NCI-H446 treated with DMSO at 0.1 percent for 48 hours (cell line): ENCODE measurements at regions not wholly inside any gene's neighbourhood (a gene's known extent, or its start where the extent isn't known, plus 50 kb on each side); places are given as distances from the start of the nearest gene placed in this dataset.

Experiments used
- DNase-seq: peaks from one replicate; lab custom pipeline; 2025; lab: John Stamatoyannopoulos, UW

DNA sequence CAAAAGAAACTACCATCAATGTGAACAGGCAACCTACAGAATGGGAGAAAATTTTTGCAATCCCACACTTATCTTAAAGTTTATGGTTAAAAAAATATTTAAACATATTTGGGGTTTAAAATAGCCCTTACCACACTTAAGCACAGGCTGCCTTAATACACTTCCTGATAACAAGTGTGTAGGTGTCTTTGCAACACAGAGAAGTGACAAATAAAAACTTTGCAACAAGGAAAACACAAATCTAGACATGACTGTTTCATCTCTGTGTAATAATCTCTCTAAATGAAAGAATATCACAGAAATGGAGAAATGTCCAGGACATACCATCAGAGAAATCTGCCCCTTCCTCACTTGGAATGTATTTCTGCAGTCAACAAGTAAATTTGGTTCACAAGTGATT, 464.1 kb upstream of the ARHGEF26 start:
- no peak for DNase-seq

DNA sequence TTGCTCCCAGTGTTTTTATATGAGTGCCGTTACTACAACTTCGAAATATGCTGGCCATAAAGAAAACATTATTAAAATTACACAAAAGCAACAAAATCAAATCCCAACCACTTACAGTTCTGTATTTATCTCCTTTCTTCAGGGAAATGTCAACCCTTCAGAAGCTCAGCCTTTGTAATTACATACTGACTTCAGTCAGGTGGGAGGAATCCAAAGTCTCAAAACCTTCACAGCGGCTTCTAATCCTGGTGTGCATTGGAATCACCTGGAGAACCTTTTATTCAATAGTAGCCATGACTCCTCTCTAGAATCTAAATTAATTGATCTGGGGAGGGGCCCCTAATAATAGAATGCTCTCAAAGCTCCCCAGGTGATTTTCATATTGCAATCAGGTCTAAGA, 463.7 kb upstream of the ARHGEF26 start:
- DNase-seq: no peak

DNA sequence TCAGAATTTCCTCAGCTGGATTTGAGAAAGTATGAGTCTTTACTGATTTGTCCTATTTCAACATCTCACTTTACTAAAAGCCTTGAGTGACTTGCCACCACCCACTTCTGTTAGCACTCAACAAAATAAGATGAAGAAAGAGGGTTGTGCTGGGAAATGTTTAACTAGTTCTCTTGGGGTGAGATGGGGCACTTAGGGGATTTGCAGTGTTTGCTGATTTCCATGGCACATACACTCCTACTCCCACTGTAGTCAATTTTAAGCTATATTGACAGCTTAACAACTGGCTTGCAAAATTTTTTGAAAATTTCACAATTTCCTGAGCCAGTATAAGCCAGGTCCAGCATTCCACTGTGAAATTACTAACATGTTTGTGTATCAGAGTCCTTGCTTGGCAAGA, 463.1 kb upstream of the ARHGEF26 start:
- no peak for DNase-seq

DNA sequence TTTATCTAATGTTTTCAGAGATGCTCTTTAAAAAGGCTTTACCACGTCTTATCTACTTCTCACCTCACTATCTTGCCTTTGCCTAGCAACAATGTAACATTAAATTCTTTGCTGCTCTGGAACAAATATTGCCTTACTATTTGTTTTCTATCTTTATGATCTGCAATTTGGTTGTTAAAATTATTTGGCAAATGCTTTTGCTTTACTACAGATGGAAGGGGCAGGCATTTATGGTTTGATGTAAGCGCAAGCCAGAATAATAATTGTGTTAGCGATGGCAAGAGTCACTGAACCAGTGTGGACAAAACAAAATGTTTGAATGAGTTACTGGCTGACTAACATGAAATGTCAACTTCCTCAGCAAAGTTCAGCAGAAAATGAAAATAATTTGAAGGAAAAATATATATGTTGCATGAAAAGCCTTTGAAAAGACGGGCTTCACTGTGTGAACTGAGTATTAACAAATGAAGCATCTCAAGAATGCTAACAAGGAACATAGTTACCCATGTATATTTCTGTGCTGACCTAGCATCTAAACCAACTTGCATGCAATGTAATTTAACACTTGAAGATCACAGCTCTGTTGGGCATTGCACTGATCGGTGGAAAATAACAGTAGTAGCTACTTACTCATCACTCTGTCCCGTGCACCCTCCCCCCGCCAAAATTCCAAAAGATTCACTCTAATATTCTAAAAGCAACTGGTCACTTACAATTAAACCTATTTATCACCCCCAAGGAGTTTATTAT, 454.0 kb upstream of the ARHGEF26 start:
- DNase-seq: no peak

DNA sequence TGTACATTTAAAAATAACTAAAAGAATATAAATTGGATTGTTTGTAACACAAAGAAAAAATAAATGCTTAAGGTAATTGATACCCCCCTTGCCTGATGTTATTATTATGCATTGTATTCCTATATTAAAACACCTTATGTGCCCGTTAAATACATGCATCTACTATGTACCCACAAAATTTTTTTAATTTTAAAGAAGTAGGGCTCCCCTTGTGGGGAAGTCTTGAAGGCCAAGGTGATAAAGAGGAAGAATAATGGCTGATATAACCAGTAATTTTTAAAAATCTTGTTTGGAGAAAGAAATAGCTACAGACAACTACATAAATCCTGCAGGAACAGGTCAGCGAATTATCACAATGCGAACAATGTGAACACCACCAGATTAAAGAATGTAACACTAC, 451.7 kb upstream of the ARHGEF26 start:
- DNase-seq: no peak

DNA sequence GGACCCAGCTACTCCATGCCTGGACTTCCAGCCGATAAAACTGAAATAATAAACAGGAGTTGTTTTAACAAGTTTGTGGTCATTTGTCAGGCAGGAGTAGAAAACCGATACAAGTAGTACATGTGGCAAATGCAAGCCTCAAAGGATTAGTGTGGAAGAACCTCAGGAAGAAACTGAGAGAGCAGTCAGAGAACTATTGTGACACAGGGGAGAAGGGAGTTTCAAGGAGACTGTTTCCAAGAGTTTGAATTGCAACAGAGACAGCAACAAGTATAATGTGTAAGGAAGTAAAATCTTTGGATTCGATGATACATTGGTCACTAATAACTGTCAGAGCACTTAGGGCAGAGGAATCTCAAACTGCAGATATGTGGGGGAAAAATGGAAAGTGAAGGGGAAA, 450.6 kb upstream of the ARHGEF26 start:
- no peak for DNase-seq

DNA sequence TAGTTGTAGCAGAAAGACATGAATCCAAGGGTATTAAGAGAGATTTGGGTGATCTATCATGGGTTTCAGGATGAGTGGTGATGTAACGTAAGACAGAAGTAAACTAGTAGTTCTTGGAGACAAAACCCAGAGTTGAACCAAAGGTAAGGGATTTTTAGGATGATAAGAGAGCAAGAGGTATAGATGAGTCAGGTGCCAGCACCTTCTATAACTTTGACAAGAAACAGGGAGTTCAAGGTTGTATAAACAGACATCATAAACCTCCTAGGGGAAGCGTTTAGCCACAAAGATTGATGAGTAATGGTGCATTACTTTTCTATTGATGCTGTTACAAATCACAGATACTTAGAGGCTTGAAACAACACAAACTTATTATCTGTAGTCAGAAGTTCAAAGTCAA, 447.3 kb upstream of the ARHGEF26 start:
- no peak for DNase-seq

DNA sequence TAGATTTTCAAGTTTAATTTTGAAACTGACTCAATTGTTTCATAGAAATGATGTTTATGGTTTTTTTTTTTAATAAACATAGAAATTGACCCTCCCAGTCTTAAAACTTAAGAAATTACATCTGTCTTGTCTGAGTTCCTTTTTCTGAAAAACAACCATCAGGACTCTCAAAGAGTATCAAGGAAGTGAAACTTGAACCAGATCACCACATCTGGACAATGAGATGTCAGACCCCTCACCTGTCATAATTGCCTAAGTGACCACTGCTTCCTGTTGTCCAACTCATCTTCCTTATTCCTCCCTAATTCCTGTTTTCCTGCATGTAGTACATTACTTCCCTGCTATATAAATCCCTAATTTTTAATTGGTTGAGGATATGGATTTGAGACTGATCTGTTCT, 441.5 kb upstream of the ARHGEF26 start:
- no peak for DNase-seq

DNA sequence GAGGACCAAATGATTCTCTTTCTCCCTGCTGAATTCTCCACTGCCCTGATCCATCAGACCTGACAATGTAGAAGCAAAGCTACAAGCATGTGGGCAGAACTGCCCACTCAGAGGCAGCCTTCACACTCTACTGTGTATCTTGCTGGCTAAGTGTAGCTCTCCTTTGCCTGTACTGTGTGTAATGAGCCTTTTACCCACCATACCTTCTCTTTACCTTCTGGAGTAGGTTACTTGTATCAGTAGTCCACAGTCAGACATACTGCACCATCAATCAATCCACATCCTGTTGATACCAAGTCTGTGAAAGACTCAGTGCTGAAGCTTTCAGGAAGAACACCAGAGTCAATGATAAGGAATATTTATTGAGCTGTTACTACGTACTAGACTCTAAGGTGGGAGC, 440.7 kb upstream of the ARHGEF26 start:
- DNase-seq: no peak

DNA sequence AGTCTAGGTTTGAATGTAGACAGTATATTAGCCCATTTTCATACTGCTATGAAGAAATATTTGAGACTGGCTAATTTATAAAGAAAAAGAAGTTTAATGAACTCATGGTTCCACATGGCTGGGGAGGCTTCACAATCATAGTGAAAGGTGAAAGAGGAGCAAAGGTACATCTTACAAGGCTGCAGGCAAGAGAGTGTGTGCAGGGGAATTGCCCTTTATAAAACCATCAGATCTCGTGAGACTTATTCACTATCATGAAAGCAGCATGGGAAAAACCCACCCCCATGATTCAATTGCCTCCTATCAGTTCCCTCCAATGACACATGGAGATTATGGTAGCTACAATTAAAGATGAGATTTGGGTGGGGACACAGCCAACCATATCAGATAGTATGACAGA, 440.1 kb upstream of the ARHGEF26 start:
- DNase-seq: no peak

DNA sequence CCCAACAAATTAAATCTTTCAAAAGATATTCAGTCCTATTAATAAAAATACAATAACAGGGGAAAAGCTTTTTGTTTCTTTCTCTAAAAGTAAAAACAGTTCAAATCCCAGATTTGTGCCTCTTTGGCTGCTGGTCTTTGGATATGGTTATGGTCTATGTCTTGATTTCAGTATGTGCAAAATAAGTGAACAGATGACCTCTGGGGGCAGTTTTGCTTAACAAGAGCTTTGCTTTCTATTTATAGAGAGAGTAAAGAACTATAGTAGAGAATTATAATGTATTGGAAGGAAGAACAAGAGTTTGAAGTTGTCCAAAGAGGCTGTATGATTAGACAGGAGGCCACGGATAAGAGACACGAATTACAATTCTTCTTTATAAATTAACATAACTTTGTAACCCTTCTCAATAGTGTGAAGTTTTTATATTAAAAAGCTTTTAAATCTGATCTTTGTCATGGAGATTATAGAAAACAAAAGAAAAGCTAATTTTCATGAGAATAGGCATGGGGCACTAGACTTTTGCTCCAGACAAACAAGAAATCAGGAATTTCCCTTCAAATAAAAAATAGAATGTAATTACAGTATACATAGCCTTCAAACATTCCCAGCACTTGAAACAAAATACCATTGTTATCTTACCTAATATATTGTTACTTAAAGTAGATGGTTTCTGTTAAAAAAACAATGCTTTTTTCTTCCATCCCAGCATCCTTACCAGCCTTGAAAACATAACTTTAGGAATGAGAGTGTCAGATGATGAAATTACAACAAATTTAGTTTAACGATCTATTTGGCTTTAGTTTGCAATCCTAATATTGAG, 432.7 kb upstream of the ARHGEF26 start:
- no peak for DNase-seq

DNA sequence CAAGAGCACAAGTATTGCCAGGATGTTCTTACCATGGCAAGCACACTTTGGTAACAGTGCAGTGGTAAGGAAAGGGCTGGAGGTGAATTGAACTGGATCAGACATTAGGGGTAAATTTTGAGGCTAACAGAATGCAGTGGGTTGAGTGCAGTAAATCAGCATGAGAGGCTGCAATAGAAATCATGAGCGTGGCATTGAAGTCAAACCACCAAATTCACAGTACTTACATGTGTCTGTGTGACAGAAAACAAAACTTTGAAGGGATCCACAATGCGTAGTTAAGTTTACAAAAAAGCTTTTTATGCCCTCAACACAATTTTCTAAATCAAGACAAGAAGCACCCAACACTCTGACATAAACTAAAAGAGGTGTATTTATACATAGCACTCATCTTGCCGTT, 428.0 kb upstream of the ARHGEF26 start:
- no peak for DNase-seq

DNA sequence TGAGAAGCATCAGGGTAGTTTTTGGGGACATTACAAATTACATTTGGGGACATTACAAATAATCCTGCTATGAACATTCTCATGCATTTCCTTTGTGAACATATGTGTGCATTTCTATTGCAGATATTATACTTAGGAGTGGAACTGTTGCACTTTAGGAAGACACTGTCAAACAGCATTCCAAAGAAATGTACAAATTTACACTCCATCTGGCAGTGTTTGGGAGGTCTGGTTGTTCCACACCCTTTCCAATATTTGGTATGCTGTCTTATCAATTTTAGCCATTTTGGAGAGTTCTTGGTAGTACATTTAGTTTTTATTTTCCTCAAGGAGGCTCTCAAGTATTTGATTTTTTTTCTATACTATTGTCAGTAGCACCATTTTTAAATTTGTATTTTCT, 419.1 kb upstream of the ARHGEF26 start:
- no peak for DNase-seq

DNA sequence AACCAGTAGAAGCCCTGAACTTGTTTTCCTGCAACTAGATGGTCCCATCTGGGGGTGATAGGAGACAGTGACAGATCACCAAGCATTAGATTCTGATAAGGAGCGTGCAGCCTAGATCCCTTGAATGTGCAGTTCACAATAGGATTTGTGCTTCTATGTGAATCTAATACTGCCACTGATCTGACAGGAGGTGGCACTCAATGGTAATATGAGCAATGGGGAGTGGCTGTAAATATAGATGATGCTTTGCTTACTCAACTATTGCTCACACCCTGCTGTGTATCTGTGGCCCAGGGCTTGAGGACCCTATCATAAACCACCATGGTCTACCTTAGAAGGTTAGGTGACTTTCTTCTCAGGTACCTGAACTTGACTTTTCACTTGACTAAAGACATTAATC, 417.1 kb upstream of the ARHGEF26 start:
- no peak for DNase-seq

DNA sequence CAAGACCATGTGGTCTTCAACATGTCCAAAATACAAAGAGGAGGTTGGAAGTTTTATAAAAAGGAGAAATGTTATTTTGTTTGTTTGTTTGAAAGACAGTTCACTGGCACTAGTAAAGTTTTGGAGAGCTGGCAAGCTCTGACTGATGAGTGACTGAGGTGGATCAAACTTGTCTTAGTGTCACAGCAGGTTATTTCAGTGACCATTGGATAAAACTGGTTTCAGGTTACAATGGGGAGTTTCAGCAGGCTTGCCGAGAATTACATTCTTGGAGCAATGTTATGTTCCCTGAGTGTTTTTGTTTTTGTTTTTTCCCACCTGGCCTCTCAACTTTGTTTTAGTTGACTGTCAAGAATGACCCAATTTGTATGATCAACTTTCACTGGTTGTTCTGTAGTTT, 414.5 kb upstream of the ARHGEF26 start:
- DNase-seq: no peak

DNA sequence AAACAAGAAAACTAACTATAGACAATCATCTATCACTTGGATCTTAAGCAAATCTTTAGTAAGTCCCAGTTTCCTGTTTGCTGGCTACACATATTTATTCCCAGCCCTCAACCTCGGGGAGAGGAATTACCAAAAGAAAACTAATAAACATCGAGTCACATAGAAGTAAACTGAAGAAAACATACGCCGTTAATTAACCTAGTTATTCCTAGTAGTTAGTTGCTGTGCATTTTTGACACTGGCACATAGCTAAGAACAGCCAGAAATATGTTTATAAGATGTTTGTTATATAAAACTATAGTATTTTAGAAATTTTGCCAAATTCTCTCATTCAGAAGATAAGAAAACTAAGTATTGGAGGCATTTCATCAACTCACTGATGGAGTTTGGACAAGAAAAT, 407.2 kb upstream of the ARHGEF26 start:
- no peak for DNase-seq

DNA sequence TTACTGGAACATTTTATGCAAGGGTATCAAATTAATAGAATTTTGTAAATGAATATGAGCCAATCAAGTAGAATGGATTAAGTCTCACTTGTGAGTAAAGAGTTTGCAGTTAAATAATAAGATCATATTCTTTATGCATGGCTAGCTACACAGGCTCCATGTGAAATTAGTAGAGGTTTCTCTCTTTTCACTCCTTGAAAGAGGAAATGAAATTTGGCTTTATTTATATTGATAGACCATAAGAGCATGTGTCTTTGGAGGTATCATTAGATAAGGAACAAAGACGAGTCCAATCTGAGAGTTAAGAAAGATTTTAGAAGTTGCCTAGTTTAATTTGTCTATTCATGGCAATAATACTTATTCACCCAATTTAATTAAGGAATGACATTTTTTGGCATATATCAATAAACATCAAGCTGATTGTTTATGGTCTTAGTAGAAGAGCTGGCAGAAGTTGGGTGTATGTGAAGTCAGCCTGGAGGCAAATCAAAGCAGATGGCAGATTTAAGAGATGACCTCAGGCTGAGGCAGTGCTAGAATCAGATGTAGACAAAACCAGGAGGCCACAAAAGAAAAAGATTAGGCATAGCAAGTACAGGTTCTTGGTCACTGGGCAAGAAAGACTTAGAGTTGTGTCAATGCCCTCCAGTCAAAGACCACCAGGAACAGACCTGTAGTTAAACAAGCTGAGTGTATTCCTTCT, 406.5 kb upstream of the ARHGEF26 start:
- DNase-seq: no peak

DNA sequence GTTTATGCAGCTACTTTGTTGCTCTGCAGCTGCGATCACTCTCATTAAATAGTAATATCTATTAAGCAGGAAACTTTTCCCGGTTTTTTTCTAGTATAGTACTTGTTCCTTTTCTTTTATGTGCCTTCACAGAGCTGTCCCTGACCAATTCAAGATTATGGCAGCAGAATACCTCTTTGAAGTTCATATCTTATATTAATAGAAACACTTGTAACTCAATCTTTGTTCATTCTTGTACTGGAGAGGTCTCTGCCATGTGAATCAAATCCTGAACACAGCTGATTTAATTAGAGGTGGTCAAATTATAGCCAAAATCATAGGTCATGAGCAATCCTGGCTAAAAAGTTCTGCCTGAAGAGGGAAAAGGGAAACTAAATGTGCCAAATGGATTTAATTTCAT, 399.0 kb upstream of the ARHGEF26 start:
- no peak for DNase-seq

DNA sequence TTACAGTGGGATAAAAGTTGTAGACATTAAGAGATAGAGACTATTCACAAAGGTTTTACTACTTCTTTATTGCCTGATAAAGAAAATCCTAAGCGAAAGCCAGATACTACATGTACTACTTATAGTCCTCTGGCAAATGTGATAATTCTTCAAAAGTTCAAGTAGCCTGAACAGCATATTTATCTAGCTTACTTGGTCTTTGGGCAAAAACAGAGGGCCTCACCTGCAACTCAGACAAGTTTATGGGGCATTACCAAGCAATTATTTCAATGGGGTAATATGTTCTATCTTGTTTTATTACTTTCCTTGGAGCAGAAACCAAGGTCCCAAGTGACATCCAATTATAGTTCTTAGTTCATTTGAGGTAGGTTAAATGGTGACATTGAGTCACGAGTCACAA, 390.1 kb upstream of the ARHGEF26 start:
- no peak for DNase-seq

DNA sequence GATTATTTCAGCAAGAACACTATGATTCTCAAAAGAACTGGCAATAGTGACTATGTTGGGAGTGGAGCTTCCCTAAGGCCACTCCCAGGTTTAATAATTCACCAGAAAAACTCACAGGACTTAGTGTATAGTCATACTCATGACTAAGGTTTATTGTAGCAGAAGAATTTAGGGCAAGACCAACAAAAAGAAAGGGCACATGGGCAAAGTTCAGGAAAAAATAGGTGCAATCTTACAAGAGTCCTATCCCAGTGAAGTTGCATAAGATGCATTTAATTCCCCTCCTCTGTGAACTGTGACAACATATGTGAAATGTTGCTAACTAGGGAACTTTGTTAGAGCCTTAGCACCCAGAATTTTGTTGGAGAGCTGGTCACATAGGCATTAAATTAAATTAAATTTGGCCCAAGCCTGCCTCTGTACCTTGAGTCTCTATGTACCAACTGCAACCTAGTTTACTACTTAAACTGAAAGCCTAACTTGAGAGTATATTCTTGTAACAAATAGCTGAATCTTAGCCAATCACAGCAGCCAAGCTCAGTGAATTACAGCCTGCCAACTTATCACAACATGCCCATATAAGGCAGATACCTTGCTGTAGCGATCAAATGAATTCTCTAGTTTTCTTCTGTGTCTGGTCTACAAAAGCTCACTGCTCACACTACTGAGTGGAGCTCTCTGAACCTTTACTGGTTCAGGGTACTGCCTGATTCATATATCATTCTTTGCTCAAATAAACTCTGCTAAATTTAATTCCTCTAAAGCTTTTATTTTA, 386.2 kb upstream of the ARHGEF26 start:
- no peak for DNase-seq

DNA sequence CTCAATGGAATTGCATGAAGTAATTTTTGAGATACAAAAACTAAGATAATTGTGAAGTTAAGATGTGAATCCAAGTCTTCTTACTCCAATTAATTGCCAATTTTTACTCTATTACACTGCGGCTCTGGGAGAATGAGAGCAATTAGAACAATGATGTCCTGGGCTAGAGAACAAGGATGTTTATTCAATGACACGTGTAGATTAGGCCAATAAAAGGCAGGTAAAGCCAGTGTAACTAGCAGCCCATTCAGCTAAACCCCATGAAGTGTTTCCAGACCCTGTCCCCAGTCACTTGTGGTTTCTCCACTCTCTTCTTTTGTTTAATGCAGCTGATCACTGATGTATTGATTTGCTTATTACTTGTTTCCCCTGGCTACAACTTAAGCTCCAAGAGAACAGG, 381.1 kb upstream of the ARHGEF26 start:
- DNase-seq: no peak

DNA sequence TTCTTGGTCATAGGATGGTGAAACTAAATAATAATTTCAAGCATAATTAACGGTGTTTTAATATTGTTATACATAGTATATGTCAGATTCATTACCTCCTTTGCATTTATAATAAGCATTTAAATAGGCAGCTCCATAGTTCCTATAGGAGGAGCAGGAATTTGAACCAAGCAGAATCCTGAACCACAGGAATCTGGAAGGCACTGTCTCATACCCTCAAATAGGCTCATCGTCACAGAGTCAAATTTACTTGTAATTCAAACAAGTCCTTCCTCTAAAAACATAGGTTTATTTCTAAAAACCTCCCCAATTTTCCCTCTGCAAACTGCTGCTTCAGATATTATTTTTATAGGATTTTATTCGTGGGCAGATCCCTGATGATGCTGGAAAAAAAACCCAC, 376.3 kb upstream of the ARHGEF26 start:
- DNase-seq: no peak
